Activated T-cell treated with anti-CD3 and anti-CD28 coated beads for 48 hours (primary cell): ENCODE measurements at regions not wholly inside any gene's neighbourhood (a gene's known extent, or its start where the extent isn't known, plus 50 kb on each side); places are given as distances from the start of the nearest gene placed in this dataset.

ENCODE experiments used
- DNase-seq: peaks from one replicate; pipeline ENCODE4 v3.0.0-alpha.2; 2020; ENCODE audit warnings: low read depth

- DNase-seq: no peak
These were observed 264.0 kb upstream of the FAR2 start for GRCh38 chr12:28884904-28885679.

DNA sequence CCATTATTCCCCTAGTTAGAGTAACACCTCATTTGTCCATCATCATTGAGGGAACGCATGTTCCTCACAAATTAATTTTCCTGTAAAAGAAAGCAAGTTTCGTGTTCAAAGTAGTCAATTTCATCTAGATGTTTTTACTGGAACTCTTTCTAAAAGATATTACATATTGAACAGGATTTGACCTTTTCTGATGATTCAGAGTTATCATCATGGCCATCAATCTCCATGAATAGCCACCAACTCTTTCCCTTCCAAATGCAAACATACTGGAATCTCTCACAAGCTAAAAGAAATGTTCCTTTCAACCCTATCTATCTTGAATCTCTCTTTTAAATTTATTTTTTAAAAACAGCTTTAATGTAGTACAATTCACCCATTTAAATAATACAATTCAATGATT is 263.1 kb upstream of the FAR2 start:
- no peak for DNase-seq

DNA sequence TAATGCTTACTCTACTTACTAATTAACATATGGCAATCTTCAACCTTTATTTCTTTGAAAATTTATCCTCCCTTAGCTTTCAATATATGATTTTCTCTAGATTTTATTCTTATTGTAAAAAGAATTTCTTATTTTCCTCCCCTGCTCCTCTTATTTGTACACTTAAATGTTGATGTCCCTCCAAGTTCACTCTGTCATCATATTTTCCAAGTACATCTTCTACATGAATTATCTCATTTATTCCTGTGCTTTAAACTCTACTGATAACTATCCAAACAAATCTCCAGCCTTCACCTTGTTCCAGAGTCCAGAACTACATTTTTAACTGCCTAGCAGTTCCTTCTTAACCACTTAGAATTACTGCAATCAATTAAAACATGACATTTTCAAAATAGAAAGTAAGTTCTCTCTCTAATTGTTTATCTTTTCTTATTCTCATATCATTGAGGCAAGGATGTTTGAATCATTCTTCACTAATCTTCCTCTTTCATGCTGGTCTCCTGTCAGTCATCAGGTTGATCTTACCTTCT is 261.6 kb upstream of the FAR2 start:
- no peak for DNase-seq

- no peak for DNase-seq
These were observed 258.4 kb upstream of the FAR2 start for GRCh38 chr12:28890664-28891063.

DNA sequence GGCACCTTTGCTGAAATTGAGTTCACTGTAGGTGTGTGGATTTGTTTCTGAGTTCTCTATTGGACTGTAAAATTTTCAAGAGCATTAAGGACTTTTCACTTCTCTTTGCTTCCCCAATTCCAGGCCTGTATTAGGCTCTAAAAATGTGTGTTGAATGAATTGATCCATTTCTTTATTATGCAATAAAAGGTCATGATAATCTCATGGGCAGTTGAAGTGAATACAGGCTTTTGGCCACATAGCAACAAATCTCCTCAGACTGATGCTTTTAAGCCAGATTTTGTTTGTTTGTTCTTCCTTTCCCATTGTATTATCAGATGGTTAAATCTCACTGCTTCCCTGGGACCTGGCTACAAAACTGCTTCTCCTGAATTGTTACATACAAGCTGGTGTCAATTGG is 258.0 kb upstream of the FAR2 start:
- DNase-seq: no peak

GRCh38 chr12:28893365-28893764 is 255.7 kb upstream of the FAR2 start:
- no peak for DNase-seq

DNA sequence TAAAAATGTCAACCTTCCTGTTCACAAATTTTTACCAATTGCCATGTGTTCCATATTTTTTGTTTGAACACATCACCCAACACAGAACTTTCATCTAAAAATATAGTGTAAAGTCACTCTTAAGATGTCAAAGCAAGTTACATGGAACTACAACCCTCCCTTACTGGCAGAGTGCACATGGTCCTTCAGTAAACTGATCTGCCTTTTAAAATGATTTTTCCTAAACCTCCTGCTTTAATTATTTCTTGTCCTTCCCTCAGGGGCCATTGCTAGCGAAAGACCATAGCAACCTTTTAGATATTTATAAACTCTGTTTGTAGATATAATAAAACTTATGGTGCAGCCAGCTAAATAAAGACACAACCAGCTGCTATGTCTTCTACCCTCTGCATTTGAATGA is 255.2 kb upstream of the FAR2 start:
- DNase-seq: no peak

DNA sequence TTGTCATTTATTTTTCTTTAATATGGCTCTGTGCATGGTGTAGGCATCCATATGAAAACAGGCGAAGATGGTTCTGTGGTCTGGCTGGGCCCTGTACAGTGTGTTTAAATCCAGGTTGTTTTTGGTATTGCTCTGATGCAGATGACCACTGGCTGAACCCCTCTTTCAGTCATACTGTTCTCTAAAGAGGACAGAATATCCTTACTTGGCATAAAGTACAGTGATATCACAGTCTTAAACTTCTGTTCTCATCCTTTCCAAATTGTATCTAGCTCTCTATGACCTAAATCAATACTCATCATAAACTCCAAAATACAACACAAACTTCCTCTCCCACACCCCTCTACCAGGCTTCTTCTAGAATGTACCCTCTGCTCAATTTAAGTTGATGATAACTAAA is 252.7 kb upstream of the FAR2 start:
- DNase-seq: no peak

- DNase-seq: no peak
These were observed 251.0 kb upstream of the FAR2 start for GRCh38 chr12:28898038-28898437.

- no peak for DNase-seq
These were observed 249.1 kb upstream of the FAR2 start for GRCh38 chr12:28899951-28900350.

DNA sequence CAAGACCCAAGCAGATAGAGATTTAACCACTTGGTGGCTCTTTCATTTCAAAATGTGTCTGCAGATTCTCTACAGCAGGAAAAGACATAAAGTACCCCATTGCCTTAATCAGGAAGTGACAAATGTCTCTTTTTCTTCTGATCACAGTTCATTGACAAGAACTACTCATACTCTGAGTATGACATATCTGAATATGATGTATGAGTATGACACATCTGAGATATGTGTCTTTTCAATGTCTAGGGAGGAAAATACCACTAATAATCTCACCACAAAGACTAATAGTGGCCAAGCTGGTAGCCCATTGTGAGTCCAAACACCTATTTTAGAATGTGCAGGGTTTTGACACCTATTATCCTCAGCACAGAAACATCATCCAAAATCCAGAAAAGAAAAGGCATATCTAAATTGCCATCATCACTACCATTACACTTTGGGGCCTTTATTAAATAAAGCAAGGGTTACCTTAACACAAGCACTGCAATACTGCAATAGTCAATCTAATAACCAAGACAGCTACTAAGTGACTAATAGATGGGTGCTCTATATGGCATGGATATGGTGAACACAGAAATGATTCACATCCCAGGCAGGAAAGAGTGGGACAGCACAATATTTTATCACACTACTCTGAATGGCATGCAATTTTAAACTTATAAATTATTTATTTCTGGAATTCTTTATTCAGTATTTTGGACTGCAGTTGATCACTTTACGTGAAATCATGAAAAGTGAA is 243.7 kb upstream of the FAR2 start:
- DNase-seq: no peak

GRCh38 chr12:28908646-28909045 is 240.4 kb upstream of the FAR2 start:
- no peak for DNase-seq

GRCh38 chr12:28909291-28909690 is 239.8 kb upstream of the FAR2 start:
- DNase-seq: no peak

DNA sequence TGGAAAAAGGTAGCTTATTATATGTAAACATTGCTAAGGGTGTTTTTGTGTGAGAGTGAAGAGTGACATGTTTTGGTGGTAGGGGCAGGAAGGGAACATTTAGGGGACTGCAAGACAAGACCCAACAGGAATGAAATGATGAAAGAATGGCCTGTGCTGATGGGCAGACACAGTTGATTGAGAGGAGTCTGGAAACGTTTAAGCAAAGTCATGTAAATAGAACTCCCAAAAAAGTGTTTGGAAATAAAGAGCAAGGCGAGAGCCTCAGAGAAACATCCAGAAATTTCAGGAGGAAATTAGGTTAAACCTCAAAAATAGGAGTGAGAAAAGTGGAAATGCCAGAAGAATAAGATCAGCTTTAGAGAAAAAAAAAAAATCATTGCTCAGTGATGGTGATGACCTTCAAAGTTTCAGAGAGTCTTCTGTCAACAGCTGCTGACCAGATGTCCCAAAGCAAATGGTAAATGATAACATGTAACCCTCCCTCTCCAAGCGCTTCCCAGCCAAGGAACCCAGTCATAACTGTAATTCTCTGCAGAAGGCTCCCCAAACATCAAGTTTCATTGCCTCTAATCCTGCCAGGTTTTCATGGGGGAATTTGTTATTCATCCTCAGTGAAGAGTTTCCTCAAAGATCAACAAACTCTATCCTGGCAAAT is 223.2 kb upstream of the FAR2 start:
- DNase-seq: no peak

DNA sequence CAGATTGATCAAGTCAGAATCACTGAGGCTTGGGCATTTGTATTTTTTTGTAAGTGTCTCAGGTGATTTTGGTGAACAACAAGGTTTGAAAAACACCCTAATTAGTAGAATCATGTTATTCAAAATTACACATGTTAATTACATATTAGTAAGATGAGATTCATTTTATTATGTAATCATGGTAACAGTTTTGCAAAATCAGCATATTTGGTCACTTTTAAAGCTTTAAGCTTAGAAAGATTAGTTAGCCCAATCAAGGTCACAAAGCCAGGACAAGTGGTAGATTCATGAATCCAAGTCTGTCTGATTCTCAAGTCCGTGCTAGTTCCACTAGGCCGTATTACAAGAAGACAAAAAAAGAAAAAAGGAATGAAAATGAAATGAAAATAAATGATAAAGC is 218.4 kb upstream of the FAR2 start:
- no peak for DNase-seq

DNA sequence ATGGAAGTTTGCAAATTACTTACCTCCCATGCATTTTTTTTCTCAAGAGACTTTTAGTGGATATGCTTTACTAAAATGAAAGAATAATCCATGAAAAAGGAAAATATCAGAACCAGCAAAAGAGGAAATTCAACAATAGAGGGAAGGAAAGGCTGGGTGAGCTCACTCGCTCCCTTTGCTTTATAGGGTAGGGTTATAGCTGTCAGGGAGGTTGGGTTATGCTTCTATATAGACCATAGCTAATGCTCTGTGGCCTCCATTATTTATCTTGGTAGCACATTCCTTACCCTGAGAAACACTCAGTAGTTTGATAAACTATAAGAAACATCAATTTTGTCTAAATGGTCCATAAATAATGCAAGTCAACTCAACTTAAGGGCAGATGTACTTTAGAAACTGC is 215.9 kb upstream of the FAR2 start:
- DNase-seq: no peak

- DNase-seq: no peak
These were observed 215.1 kb upstream of the FAR2 start for GRCh38 chr12:28933864-28934527.

- no peak for DNase-seq
These were observed 212.9 kb upstream of the FAR2 start for GRCh38 chr12:28936221-28936620.

GRCh38 chr12:28936711-28937110 is 212.4 kb upstream of the FAR2 start:
- no peak for DNase-seq

GRCh38 chr12:28937196-28937595 is 211.9 kb upstream of the FAR2 start:
- no peak for DNase-seq

GRCh38 chr12:28938056-28938455 is 211.0 kb upstream of the FAR2 start:
- no peak for DNase-seq

- DNase-seq: no peak
These were observed 210.4 kb upstream of the FAR2 start for GRCh38 chr12:28938581-28939235.
